Right kidney (tissue), 1 donor: ENCODE measurements at regions not wholly inside any gene's neighbourhood (a gene's known extent, or its start where the extent isn't known, plus 50 kb on each side); places are given as distances from the start of the nearest gene placed in this dataset.

Experiments
- DNase-seq: peaks from one replicate; pipeline ENCODE4 v3.0.0-alpha.2; 2016

DNA sequence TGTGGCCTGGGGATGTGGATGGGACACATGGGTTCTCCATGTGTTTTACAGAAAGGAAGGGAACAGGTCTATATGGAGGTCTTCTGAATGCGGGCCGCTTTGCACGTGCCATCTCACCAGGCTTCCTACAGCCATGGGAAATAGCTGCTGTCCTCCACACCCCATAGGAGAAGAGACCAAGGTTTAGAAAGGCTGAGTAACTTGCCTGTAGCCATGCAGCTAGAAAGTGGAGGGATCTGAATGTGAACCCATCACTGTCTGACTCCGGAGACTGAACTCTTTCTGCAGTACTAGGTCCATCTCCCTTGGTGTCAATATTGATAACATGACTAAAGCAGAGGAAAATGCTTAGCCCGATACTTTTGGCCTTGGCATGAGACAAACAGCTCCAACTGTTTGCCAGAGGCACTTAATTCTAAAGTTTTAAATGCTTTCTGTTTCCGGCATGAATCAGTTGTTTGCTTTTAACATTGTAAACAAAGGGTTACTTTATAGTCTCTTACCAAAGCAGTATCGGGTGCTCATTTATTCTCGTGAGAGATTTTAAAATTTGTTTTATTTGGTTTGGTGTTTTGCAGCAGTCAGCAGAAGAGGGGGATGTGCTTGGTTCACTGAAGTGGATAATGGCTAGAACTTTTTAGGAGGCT, 64.8 kb upstream of the LOXL4 start:
- no peak for DNase-seq

DNA sequence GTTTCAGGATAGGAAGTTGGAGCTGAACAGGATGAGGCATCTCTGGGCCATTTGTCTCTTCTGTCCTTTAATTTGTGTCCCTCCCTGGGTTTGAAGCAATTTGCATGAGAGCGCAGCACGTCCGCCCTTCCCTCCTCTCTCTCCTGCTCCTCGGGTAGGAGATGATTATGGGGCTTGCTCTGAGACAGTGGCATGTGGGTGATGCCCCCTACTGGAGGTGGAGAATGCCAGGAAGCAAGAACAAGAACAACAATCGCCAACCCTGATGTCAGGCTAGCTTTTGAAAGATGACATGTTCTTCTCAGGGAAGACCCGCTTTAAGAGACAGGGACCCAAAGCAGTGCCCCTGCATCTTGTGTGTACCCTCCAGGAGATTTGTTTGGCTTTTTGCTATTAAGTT, 63.9 kb upstream of the LOXL4 start:
- DNase-seq = no peak

DNA sequence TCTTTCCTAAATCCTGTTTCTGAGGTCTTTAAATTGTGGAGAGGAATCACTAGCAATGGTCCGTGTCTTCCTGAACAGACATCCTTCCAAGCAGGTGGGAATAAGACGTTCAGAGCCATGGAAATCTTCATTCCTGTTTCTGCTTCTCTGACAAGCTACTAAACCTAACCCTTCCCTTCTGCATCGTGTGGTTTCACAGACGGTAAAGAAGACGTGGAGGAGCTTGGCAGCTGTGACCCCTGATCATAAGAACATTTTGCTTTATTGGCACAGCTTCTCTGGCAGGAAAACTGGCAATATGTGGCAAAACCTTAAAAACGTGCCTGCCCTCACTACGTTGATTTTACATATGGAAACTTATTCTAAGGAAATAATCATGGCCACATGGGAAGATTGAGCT, 63.0 kb upstream of the LOXL4 start:
- no peak for DNase-seq

DNA sequence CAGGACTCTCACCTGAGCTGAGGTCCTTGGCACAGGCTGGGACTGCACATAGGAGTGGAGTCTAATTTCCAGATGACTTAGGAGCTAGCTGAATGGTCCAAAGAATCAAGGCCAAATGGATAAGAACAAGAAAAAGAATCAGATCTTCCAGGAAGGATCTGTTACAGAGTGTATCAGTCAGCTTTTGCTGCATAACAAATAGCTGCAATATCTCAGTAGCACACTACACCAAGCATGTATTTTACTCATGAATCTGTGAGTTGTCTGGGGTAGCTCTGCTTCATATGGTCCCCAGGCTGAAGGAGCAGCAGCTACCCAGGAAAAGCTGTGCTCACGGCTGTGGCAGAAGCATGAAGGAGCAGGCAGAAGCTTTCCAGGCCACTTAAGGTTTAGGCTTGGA, 60.6 kb upstream of the LOXL4 start:
- no peak for DNase-seq

DNA sequence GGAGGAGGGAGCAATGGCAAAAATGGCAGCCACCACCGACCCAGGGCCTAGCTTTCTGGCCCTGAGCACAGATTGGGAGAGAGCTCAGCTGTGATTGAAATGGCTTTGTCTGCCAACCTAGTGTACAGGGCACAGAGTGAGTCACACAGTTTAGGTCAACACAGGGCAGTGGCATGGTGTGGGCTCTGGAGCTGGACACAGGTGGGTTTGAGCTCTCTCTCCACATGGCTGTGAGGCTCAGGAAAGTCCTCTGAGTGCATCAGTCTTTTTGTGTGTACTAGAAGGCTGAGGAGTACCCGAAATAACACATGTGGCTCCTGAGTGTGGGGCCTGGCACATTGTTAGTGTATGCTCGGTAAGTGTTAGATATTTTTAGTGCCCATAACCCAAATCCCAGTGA, 60.2 kb upstream of the LOXL4 start:
- no peak for DNase-seq

DNA sequence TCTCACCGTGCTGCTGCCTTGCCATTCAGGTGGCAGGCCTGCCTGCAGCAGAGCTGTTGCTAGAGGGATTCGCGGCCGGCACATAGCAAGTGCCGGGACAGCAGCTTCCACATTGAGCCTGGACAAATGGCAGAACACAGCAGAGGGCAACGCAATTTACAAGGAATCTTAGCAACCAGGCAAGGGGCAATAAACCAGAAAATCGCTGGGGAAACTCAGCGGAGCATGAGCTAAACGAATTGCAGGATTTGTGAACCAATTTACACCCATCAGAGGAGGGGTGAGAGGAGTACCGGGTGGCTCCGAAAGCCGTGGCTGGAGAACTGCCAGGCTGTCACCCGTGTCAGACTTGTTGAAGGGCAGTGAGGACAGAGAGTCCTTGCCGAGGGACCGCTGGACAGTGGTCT, 58.6 kb upstream of the LOXL4 start:
- DNase-seq = peak; percentile 49

DNA sequence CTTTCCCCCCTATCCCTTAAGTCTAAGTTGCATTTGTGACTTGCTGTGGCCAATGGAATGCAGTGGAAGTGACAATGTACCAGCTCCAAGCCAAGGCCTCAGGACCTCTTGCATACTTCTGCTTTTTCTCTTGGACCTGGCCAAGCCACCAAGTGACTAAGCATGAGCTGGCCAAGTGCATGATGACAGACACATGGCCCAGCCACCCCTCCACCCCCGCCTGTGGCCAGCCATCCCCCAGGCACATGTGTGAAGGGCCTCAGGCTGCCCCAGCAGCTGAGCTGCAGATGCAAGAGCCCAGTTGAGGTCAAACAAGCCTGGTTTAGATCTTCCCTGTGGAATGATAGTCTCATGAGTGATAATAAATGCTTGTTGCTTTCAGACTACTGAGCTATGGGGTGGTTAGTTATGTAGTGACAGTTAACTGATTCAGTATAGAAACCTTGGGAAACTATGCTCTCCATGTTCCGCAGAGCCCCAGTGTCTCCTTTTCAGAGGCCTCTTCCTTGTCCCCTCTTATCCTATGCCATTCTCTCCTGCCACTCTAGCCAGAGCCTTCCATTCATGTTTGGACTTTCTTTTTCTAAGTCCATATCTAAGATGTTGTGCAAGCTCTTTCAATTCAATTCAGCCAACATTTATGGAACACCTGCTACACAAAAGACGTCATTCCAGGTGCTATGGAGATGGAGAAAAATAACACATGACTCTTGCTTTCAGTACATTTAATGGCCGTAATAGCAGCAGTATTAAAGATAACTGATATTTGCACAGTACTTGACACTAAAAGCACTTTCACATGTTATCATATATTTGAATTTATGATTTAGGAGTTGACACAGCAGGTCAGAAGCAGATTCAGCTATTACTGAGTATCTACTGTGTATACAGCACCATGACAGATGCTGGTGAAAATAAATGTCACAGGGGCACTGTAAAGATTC, 55.5 kb upstream of the LOXL4 start:
- DNase-seq = no peak

DNA sequence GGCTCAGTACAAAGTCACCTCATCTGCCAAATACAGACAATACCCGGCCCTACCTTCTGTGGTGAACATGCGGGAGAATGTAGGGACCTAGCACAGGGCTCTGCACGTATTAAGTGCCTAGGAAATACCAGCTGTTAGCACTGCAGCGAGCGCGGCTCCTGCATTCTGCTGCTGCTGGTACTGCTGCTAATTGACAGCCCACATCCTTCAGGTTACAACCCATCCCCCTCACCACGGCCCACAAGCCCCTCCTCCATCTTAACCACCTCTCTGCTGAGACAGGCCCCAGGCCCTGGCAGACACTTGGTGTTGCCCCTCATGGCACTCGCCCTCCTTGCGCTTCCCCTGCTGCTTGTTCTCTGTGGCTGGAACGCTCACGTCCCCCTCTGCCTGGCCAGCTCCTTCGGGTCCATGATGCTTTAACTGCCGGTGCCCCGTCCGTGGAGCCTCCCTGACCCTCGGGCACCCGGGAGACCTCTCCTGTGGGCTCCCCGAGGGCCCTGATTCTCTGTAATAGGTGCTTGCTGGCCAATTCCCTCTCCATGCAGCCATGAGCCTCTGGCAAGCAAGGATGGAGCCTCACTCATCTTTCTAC, 53.3 kb upstream of the LOXL4 start:
- DNase-seq = no peak

DNA sequence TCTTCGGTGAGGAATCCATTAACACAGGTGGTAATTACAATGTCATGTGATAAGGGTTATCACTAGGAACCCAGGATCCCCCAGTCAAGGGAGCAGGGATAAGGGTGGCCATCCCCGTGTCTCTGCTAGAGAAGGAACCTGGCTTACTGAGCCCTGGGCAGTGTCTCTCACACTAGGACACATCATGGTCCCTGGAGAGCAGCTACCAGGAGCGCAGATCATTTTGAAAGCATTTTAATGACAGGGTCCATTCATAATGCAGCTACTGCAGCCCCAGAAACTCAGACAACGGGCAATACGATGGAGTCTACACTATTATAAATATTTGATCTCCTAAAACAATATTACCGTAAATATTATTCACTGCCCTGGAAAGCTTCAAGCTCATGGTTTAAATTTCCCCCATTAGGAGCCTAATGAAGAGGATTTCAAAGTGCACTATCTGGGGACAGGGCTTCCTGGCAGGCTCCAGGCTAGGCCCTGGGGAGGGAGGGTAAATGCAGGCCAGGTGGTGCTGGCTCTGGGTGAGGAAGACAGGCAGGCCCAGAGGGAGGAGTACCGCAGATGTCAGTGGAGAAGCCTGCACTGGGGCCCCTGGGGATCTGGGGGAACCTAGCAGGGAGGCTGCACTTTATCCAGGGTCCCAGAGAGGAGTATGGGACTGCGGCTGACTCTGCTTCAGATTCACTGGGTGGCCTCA, 52.6 kb upstream of the LOXL4 start:
- no peak for DNase-seq

DNA sequence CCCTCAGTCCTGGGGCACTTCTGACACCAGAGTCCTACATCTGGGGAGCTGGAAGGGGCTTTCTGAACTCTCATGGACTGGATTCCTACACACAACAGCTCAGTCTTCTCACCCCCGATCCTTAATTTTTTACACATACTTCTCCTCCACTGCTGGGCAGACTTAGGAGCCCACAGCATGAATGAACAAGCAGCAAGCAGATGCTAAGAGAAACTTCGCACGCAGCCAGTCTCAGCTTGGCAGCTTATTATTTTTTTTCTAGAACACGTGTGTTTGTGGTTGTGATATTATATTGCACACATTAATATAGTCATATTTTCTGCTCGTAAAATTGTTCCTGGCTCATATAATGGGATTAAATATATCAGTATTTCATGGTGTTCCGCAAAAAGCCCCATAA, 50.9 kb upstream of the LOXL4 start:
- no peak for DNase-seq
